AG08395 (cell line): ENCODE measurements at regions not wholly inside any gene's neighbourhood (a gene's known extent, or its start where the extent isn't known, plus 50 kb on each side); places are given as distances from the start of the nearest gene placed in this dataset.

Source experiments
- DNase-seq: peaks from one replicate; pipeline ENCODE4 v3.0.0; 2012; ENCODE audit warnings: mixed read lengths, low spot score

- DNase-seq = no peak
Observed at GRCh38 chr7:1286946-1287645, 54.4 kb downstream of the UNCX start.

- DNase-seq = no peak
Observed at GRCh38 chr7:1287752-1288201, 55.1 kb downstream of the UNCX start.

DNA sequence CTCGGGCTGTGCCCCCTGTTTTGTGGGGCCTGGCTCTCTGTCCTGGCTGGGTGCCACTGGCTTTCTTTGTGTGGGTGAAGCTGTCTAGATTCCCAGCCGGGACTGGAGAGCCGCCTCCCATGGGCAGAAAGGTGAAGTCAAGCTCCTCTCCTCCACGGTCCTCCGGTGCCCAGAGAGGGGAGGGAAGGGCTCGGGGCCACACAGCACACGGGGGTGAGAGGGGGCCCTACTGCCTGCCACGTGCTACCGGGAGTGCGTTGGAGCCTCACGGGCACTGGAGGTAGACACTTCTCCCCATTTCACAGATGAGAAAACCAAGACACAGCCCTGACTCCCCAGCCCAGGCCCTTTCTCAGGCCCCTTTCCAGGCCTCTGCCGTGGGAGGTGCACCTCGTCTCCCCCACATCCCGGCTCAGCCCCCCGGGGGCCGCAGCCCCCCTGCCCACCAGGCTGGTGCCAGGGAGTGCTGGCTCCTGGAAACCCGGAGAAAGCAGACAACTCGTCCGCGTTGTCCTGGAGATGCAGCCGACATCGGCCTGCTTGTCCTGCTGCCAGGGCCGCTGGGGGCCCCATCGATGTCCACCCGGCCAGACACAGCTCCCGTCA lies 55.8 kb downstream of the UNCX start:
- no peak for DNase-seq

- no peak for DNase-seq
Observed at GRCh38 chr7:1288996-1289551, 56.4 kb downstream of the UNCX start.

GRCh38 chr7:1289666-1290025 lies 57.0 kb downstream of the UNCX start:
- DNase-seq = no peak

DNA sequence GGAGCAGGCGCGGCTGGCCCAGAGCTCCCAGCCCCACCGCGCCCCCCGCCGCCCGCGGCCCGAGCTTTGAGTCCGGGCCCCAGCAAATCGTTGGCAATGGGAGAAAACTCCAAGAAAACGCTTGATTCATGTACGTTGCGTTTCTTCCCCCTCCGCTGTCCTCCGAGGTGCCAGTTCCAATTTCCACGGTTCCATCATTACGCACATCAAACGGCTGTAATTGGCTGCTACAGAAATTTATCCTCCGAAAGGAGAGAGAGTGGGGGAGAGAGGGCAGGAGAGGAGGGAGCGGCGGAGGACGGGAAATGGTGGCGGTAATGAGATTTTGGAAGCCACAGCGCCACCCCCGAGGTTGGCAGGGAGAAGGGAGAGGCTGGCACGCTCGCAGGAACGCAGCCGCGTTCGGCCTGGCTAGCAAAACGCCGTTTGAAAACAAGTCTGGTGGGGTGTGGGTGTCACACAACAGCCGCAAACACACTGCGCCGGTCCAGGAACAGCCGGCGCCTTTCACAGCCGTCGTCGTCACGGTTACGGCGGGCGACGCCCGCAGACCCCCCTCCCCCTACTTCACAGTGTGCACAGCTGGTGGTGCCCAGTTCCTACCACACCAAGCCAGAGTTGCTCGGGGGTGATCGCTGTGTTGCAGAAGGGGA lies 57.5 kb downstream of the UNCX start:
- peak; percentile 60 for DNase-seq

DNA sequence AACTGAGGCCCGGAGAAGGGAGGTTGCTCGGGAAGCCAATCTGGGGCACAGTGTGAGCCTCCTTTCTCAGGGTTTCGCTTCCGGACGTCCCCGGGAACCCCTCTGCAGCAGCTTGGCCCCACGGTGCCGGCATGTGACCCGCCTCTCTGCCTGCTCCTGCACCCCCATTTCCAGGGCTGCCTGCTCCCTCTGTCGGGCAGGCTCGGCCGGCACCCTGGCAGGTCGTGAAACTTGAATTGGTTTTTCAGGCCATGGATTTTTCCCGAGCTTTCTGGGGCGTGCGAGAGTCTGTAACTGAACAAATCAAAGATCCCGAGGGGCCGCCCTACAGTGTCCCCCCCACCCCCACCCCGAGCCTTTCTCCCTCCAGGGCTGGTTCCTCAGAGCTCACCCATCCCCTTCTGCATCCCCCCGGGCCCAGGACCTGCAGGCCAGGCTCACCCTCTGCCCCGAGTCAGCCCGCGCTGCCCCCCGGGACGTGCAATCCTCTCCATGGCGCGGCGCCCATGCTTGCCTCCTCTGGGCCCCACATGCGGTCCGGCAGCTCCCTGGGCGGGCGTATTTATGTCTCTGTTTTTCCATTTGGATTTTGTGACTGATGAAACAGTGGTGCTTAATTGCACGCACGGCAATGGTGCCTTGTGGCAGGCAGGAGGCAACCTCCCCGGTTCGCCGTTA lies 58.1 kb downstream of the UNCX start:
- DNase-seq = peak; percentile 41

GRCh38 chr7:1291357-1291689 lies 58.7 kb downstream of the UNCX start:
- no peak for DNase-seq

DNA sequence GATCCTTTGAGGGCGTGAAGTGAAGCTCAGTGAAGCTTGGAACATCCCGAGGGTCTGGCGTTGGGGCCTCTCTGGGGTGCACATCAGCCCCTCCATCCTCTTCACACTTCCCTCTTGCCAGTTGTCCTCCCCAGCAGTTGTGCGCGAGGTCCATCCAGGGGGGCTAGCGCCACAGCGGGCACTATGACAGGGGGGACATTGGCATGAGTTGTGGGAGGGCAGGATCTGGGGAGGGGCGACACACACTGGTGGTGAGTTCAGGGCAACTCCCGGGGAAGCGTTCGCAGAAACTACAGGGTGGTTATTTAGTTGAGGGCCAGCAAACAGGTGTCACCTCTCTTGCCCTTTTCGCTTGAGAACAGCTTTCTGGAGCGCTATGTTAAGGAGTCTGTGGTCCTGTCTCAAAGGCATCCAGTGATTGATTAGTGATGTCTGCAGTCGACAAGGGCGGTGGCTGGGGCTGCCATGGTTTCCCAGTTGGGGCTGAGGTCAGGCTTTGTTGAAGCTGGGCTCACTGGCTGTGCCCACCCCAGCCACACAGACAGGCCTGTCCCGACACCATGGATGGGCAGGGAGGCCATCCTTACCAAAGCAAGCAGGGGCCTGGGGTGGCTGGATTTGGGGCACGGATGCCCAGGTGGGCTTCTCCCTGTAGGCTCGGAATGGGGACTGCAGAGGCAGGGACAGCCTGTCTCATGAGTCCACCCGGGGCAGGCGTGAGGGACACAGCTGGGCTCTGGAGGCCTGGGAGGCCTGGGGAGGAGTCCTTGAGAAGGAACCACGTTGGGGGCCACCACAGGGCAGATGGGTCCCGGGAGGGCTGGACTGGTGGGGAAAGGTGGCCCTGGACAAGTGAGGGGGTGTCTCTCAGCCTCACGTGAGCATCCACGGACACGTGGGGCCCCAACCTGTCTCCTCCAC lies 59.4 kb downstream of the UNCX start:
- no peak for DNase-seq

DNA sequence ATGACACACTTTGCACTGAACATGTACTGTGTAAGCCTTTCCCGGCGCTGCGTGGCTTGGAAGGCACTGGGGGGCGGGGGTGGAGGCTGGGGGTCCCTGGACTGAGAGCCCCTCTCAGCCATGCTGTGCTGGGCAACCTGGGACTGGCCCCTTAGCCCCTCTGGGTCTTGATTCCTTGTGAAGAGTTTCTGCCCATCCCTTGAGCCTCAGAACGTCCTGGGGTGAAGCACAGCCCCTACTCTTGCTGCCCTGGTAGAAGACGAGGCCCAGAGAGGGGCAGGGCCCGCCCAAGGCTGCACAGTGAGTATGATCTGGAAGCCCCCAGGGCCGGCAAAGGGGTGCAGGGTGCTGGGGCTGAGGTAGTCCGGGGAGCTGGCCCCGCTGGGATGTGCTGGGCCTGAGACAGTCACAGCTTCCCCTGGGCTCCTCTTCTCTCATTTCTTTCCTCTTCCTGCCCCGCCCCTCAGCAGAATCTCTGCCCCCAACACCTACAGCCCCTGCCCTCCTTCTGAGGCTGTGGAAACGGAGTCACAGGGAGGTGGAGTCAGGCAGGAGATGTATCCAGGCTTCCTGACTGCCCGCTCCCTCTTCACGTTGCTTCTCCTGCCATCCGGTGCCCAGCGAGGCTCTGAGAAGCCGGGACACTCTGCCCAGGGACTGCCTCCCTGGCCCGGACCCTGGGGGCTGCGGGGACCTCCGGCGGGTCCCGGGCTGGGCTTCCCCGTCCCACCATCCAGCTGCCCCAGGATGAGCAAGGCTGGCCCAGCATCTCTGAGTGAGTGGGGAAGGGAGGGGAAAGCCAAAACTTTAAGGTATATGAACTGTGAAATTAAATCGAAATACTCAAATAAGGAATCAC lies 60.5 kb downstream of the UNCX start:
- no peak for DNase-seq

DNA sequence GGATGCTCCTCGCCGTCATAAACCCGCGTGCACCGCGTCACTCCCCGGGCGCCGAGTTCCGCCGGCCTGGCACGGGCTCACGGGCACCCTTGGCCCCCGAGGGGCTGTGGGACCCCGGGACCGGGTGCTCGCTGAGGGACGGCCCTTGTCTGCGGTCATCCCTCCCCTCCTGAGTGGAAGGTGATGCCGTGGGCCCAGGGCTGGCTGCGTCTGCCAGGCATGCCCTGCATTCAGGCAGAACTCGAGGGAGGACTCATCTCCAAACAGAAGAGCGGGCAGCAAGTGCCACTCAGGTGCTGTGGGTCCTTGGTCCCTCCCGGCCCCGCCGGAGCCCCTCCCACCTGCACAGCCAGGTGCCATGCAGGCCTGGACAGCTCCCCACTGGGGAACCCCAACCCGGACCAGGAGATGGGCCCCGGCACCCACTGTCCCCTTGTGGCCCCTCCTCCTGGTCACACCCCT lies 61.3 kb downstream of the UNCX start:
- DNase-seq = no peak

DNA sequence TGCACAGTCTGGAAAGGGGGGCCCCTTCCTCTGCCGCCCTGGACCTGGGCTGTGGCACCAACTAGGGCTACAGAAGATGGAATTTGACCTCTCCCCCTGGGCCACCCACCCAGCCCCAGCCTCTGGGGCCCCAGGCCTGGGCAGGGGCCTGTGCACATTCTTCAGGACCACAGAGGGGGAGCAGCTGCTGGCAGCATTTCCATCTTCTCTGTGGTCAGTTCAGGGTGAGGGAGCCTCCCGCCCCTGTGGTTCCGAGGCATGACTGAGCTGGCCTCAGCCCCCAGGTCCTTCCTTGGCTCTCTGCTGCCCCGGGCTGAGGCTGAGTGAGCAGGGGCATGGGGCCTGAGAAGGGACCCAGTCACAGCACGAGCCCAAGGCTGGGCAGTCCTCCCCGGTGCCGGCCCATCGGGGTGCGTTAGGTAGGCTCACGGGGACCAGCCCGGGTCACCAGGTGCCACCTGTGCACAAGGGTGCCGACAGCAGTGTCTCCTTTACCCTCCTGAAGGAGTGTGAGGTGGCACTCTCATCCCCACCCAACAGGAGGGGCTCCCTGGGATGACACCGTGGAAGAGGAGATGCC lies 63.2 kb downstream of the UNCX start:
- no peak for DNase-seq

DNA sequence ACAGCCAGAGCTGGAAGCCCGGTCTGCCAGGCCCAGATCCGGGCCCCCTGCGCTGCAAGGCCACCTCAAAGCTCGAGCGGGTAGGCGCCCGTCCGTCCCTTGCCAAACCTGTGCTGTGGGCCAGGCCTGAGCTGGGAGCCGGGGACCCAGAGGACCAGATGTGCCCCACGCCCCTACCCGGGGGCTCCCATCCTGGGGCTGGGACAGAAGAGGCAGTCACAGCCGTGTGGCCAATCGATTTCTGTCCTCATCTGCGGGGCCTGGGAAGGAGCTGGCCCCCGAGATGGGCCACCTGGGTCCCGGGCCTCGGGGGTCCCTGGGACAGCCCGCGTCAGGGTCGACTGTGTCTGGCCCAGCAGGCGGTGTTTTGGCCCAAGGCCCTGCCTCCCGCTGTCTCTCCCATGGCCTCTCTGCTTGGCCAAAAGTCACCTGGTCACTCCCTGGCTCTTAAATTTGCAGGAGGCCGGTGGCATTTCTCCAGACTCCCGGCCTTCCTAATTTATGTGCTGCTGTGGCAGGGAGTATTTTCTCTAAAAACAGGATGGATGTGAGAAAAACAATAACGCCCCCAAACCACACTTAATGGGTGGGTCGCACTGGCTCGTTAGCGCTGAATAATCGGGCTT lies 63.8 kb downstream of the UNCX start:
- no peak for DNase-seq

GRCh38 chr7:1297017-1297960 lies 64.6 kb downstream of the UNCX start:
- DNase-seq = no peak

DNA sequence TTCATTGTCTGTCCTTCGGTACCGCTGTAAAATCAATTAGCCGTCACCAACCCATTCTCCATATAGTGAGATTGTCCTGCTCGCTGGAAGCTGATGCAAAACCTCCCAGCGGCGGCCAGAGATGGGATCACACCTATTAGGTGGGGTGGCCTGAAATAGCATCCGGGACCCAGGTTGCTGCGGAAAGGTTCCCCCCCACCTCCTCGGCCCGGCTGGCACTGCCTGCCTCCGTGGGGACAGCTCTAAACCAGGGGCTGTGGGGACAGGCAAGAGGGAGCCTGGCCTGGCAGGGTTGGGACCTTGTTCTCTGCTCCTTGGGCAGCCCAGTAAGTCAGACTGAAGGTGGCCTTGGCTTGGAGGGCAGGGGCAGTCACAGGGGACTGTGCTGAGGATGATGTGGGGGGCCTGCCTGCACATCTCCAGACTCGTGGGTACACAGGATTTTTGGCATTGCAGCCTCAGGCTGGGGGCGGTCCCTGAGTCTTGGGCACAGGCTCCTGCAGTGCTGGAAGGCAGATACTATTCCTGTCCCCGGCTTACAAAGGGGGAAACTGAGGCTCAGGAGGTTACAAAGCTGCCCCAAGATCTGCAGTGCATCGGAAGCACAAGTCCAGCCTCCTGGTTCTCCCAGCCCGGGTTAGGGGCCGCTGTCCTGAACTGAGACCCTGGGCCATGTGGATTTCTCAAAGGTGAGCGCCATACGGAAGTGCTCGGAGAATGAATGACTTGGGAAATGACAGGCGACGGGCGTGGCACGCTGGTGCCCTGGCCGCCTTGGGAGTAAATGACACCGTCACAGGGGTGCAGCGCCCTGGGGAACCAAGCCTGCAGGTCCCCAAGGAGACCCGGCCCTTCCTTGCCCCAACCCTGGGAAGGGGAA lies 65.6 kb downstream of the UNCX start:
- no peak for DNase-seq

GRCh38 chr7:1298931-1299885 lies 66.5 kb downstream of the UNCX start:
- DNase-seq = no peak
